H9 (cell line): ENCODE measurements at regions not wholly inside any gene's neighbourhood (a gene's known extent, or its start where the extent isn't known, plus 50 kb on each side); places are given as distances from the start of the nearest gene placed in this dataset.

Source experiments
- DNase-seq: peaks from one replicate; pipeline ENCODE4 v3.0.0-alpha.2; 2017
- H2AFZ ChIP-seq: one replicate; pipeline ENCODE4 v1.6.1; 2013; ENCODE audit warnings: mild to moderate bottlenecking, low read length, control low read depth, moderate library complexity
- H2AK5ac ChIP-seq: 2 replicates; pipeline ENCODE4 v1.6.1; 2013; ENCODE audit warnings: low read length, control low read depth, mixed read lengths; ENCODE audit not compliant: insufficient read length
- H2BK120ac ChIP-seq: one replicate; pipeline ENCODE4 v1.6.1; 2013; ENCODE audit warnings: low read depth, mild to moderate bottlenecking, low read length, control low read depth, inconsistent platforms; ENCODE audit not compliant: poor library complexity, severe bottlenecking
- H2BK12ac ChIP-seq: 2 replicates; pipeline ENCODE4 v1.6.1; 2013; ENCODE audit warnings: low read length, control low read depth, mixed read lengths, low read depth; ENCODE audit not compliant: insufficient read length
- H2BK15ac ChIP-seq: 2 replicates; pipeline ENCODE4 v1.6.1; 2013; ENCODE audit warnings: low read depth, low read length, control low read depth
- H2BK20ac ChIP-seq: one replicate; pipeline ENCODE4 v1.6.1; 2013; ENCODE audit warnings: low read depth, mild to moderate bottlenecking, low read length, control low read depth, inconsistent platforms; ENCODE audit not compliant: poor library complexity, severe bottlenecking
- H2BK5ac ChIP-seq: 2 replicates; pipeline ENCODE4 v1.6.1; 2013; ENCODE audit warnings: low read length, control low read depth, mixed read lengths; ENCODE audit not compliant: insufficient read length
- H3K14ac ChIP-seq: 2 replicates; pipeline ENCODE4 v1.6.1; 2013; ENCODE audit warnings: low read length, control low read depth; ENCODE audit not compliant: insufficient read depth
- H3K18ac ChIP-seq: 2 replicates; pipeline ENCODE4 v1.6.1; 2013; ENCODE audit warnings: low read depth, mild to moderate bottlenecking, mixed read lengths, low read length, control low read depth; ENCODE audit not compliant: insufficient read length
- H3K23ac ChIP-seq: 2 replicates; pipeline ENCODE4 v1.6.1; 2013; ENCODE audit warnings: low read length, control low read depth, mixed read lengths, low read depth; ENCODE audit not compliant: insufficient read length
- H3K23me2 ChIP-seq: 2 replicates; pipeline ENCODE4 v1.6.1; 2013; ENCODE audit warnings: low read depth, mild to moderate bottlenecking, mixed read lengths, low read length, control low read depth; ENCODE audit not compliant: insufficient read length, poor library complexity, severe bottlenecking
- H3K27ac ChIP-seq: 2 replicates; pipeline ENCODE4 v1.5.1; 2013; ENCODE audit warnings: low read length, control low read depth, mixed read lengths, low read depth; ENCODE audit not compliant: insufficient read length
- H3K27me3 ChIP-seq: 2 replicates; pipeline ENCODE4 v1.6.1; 2013; ENCODE audit warnings: low read length, control low read depth, inconsistent platforms; ENCODE audit not compliant: insufficient read depth
- H3K4ac ChIP-seq: 2 replicates; pipeline ENCODE4 v1.6.1; 2013; ENCODE audit warnings: low read depth, mild to moderate bottlenecking, control low read depth, inconsistent platforms, low read length, moderate library complexity
- H3K4me1 ChIP-seq: 2 replicates; pipeline ENCODE4 v1.6.1; 2013; ENCODE audit warnings: low read length, control low read depth, inconsistent platforms; ENCODE audit not compliant: insufficient read depth
- H3K4me2 ChIP-seq: 2 replicates; pipeline ENCODE4 v1.6.1; 2013; ENCODE audit warnings: low read length, control low read depth, mixed read lengths; ENCODE audit not compliant: insufficient read length, insufficient read depth
- H3K56ac ChIP-seq: 2 replicates; pipeline ENCODE4 v1.6.1; 2013; ENCODE audit warnings: low read depth, mild to moderate bottlenecking, mixed read lengths, low read length, control low read depth; ENCODE audit not compliant: insufficient read length
- H3K79me1 ChIP-seq: 2 replicates; pipeline ENCODE4 v1.6.1; 2013; ENCODE audit warnings: low read depth, mild to moderate bottlenecking, moderate library complexity, low read length, control low read depth, inconsistent platforms; ENCODE audit not compliant: insufficient read depth, poor library complexity, severe bottlenecking
- H3K79me2 ChIP-seq: 2 replicates; pipeline ENCODE4 v1.6.1; 2013; ENCODE audit warnings: low read length, control low read depth, inconsistent platforms; ENCODE audit not compliant: insufficient read depth
- H3K9ac ChIP-seq: 2 replicates; pipeline ENCODE4 v1.6.1; 2013; ENCODE audit warnings: low read length, control low read depth, mixed read lengths; ENCODE audit not compliant: insufficient read length; ENCODE audit errors: extremely low read depth
- H3K9me3 ChIP-seq: one replicate; pipeline ENCODE4 v1.6.1; 2013; ENCODE audit warnings: low read depth, low read length, inconsistent platforms; ENCODE audit not compliant: control insufficient read depth
- H3T11ph ChIP-seq: one replicate; pipeline ENCODE4 v1.6.1; 2013; ENCODE audit warnings: mild to moderate bottlenecking, low read length, control low read depth, inconsistent platforms
- H4K20me1 ChIP-seq: one replicate; pipeline ENCODE4 v1.6.1; 2013; ENCODE audit not compliant: control insufficient read depth, insufficient read length, insufficient read depth
- H4K5ac ChIP-seq: 2 replicates; pipeline ENCODE4 v1.6.1; 2013; ENCODE audit warnings: low read depth, mild to moderate bottlenecking, mixed read lengths, low read length, control low read depth; ENCODE audit not compliant: insufficient read length
- H4K8ac ChIP-seq: replicated peaks from 2 replicates; pipeline ENCODE4 v1.6.1; 2013; ENCODE audit warnings: low read length, control low read depth, mixed read lengths, low read depth; ENCODE audit not compliant: insufficient read length
- H4K91ac ChIP-seq: 2 replicates; pipeline ENCODE4 v1.6.1; 2013; ENCODE audit warnings: low read depth, mild to moderate bottlenecking, moderate library complexity, mixed read lengths, low read length, control low read depth; ENCODE audit not compliant: insufficient read length
- H3K27ac Mint-ChIP-seq, 3 experiments: 2 replicates in 2 of 3; 3 replicates in 1 of 3; pipeline ENCODE4 v1.8.0; 2020 to 2021; ENCODE audit warnings: mixed read lengths in 3 of 3, mild to moderate bottlenecking in 1 of 3, moderate library complexity in 1 of 3
- H3K27me3 Mint-ChIP-seq: 2 replicates; pipeline ENCODE4 v1.8.0; 2021; ENCODE audit warnings: low read depth, mild to moderate bottlenecking, moderate library complexity, mixed read lengths
- H3K36me3 Mint-ChIP-seq, 3 experiments: 2 replicates in 2 of 3; 3 replicates in 1 of 3; pipeline ENCODE4 v1.8.0; 2020 to 2021; ENCODE audit warnings: low read depth in 3 of 3, mixed read lengths in 3 of 3; ENCODE audit not compliant: insufficient read depth in 1 of 3
- H3K4me1 Mint-ChIP-seq, 2 experiments: 2 replicates each; pipeline ENCODE4 v1.8.0; 2020; ENCODE audit warnings: mixed read lengths in 2 of 2
- H3K4me3 Mint-ChIP-seq, 2 experiments: 2 replicates in 1 of 2; 3 replicates in 1 of 2; pipeline ENCODE4 v1.8.0; 2020 to 2021; ENCODE audit warnings: mild to moderate bottlenecking in 2 of 2, mixed read lengths in 2 of 2, moderate library complexity in 1 of 2
- H3K9me3 Mint-ChIP-seq, 2 experiments: 2 replicates in 1 of 2; 3 replicates in 1 of 2; pipeline ENCODE4 v1.8.0; 2020; ENCODE audit warnings: mild to moderate bottlenecking in 2 of 2, mixed read lengths in 2 of 2, moderate library complexity in 1 of 2
- WGBS: extraction: QIAGEN DNeasy Blood & Tissue Kit; methylation state at CpG from one replicate; pipeline ENCODE4 v1.1.7; 2013; ENCODE audit warnings: missing lambda C conversion rate, low lambda C conversion rate, mixed read lengths; ENCODE audit not compliant: insufficient read length; ENCODE audit errors: extremely low coverage; 5-methylcytosine and 5-hydroxymethylcytosine counted together
- TF ChIP-seq, protein P1 (sequence below): fragments of 200-600 bp; sonication (generic); conservative IDR thresholded peaks from 3 replicates; pipeline ENCODE4 v1.8.0; 2021; ENCODE audit warnings: antibody characterized with exemption, mild to moderate bottlenecking

DNA sequence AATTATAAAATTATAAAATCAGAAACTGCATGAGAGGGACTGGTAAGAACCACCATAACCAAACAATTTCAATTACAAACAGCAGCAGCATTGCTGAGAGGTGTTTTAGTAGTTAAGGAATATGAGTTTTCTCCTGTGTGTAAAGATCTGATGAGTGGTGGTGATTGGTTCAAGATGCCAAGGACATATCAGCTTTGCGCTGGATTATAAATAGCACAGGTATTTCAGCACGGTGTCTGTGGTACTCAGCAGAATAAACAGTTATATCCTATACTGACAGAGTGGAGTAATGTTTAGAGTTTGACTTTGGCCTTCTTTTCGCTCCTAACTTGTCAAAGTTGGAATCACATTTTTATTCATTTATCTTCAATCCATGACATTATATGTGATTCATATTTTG, 501.0 kb downstream of the CDH26 start:
- H4K20me1 ChIP-seq, result no peaks in the 10 kb centered on the region
- H2BK12ac ChIP-seq, result no peak overlapping the region
- H2BK15ac ChIP-seq, result no peak overlapping the region
- H3K27ac ChIP-seq, result no peak overlapping the region
- TF ChIP-seq, protein P1, sequence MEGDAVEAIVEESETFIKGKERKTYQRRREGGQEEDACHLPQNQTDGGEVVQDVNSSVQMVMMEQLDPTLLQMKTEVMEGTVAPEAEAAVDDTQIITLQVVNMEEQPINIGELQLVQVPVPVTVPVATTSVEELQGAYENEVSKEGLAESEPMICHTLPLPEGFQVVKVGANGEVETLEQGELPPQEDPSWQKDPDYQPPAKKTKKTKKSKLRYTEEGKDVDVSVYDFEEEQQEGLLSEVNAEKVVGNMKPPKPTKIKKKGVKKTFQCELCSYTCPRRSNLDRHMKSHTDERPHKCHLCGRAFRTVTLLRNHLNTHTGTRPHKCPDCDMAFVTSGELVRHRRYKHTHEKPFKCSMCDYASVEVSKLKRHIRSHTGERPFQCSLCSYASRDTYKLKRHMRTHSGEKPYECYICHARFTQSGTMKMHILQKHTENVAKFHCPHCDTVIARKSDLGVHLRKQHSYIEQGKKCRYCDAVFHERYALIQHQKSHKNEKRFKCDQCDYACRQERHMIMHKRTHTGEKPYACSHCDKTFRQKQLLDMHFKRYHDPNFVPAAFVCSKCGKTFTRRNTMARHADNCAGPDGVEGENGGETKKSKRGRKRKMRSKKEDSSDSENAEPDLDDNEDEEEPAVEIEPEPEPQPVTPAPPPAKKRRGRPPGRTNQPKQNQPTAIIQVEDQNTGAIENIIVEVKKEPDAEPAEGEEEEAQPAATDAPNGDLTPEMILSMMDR, result no peak
- no peaks in the 10 kb centered on the region for H3K79me1 ChIP-seq
- no peaks in the 10 kb centered on the region for H3K9me3 ChIP-seq
- no CpG with 5 or more reads among the region's 3 CpGs for WGBS
- H3K18ac ChIP-seq, result no peak overlapping the region
- H3K23me2 ChIP-seq, result no peaks in the 10 kb centered on the region
- Mint-ChIP-seq H3K4me3 (no peak overlapping the region), H3K27ac (no peak overlapping the region), H3K4me1 (no peaks in the 10 kb centered on the region), H3K27me3 (peaks cover 3% of the 10 kb centered on the region; the same call in 1 of the 2 replicates), H3K36me3 (no peaks in the 10 kb centered on the region; a peak in 1 of 7 replicates), H3K9me3 (peaks cover 0 to 5% of the 10 kb centered on the region in 2 experiments; a peak in 3 of 5 replicates)
- H4K91ac ChIP-seq, result no peak overlapping the region
- no peak overlapping the region for H4K8ac ChIP-seq
- no peak overlapping the region for H2BK5ac ChIP-seq
- H3K4me1 ChIP-seq, result no peaks in the 10 kb centered on the region
- no peak overlapping the region for H3K23ac ChIP-seq
- H3T11ph ChIP-seq, result no peak overlapping the region
- no peak overlapping the region for H2BK20ac ChIP-seq
- no peak overlapping the region for H3K4ac ChIP-seq
- no peak overlapping the region for H4K5ac ChIP-seq
- no peak overlapping the region for H3K14ac ChIP-seq
- no peak for DNase-seq
- no peaks in the 10 kb centered on the region for H3K27me3 ChIP-seq
- H3K9ac ChIP-seq, result no peak overlapping the region
- H2AFZ ChIP-seq, result no peak overlapping the region
- H2AK5ac ChIP-seq, result no peak overlapping the region
- H2BK120ac ChIP-seq, result no peak overlapping the region
- H3K4me2 ChIP-seq, result no peak overlapping the region
- no peak overlapping the region for H3K56ac ChIP-seq
- H3K79me2 ChIP-seq, result no peaks in the 10 kb centered on the region
